Activated T-helper 2 cell treated with anti-CD3 and anti-CD28 coated beads, Interferon-gamma antibody, Interleukin-2, Interleukin-4, amounts not matched to agents 10 μg/mL and 5 μg/mL and 100 μg/mL, durations not matched to agents 14 hours and 24 hours and 36 hours (primary cell): ENCODE measurements at regions not wholly inside any gene's neighbourhood (a gene's known extent, or its start where the extent isn't known, plus 50 kb on each side); places are given as distances from the start of the nearest gene placed in this dataset.

Experiments used
- DNase-seq: peaks from one replicate; pipeline ENCODE4 v3.0.0; 2021; ENCODE audit warnings: low spot score
- H3K27ac Mint-ChIP-seq: one replicate; pipeline ENCODE4 v1.8.0; 2021; ENCODE audit warnings: mixed read lengths
- H3K27me3 Mint-ChIP-seq: one replicate; pipeline ENCODE4 v1.8.0; 2021; ENCODE audit warnings: low read depth, mixed read lengths
- H3K36me3 Mint-ChIP-seq: one replicate; pipeline ENCODE4 v1.8.0; 2021; ENCODE audit warnings: low read depth, mixed read lengths
- H3K4me1 Mint-ChIP-seq: one replicate; pipeline ENCODE4 v1.8.0; 2021; ENCODE audit warnings: low read depth, mixed read lengths
- H3K4me3 Mint-ChIP-seq: one replicate; pipeline ENCODE4 v1.8.0; 2021; ENCODE audit warnings: low read depth, mild to moderate bottlenecking, moderate library complexity, mixed read lengths
- H3K9me3 Mint-ChIP-seq: one replicate; pipeline ENCODE4 v1.8.0; 2021; ENCODE audit warnings: mixed read lengths
- intact Hi-C: fragments of 100-400 bp; cut with micrococcal nuclease; formaldehyde crosslinking; loops from one replicate; pipeline ENCODE4 v1.15.1; 2023

DNA sequence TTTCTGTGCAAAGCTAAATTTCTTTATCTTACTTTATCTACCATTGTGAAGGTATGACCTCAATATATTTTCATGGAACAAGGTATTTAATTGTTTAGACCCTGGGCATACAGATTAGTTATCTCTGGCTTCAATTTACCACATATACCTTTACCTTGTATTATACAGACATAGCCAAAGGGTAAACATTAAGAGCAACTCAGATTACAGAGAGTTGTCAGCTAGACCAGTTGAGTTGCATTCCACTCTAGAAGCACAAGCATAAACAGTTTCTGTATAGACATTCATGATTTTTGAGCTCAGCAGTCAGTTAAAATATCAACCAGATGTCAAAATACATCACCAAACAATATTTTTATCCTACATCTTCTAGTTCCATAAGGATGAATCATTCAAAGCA, 857.3 kb upstream of the ZWINT start:
- H3K4me3 Mint-ChIP-seq, result no peak overlapping the region
- no peaks in the 10 kb centered on the region for H3K27me3 Mint-ChIP-seq
- no peak overlapping the region for H3K27ac Mint-ChIP-seq
- intact Hi-C loops, result no loop called here
- H3K9me3 Mint-ChIP-seq, result peaks cover 15% of the 10 kb centered on the region
- no peak for DNase-seq
- H3K36me3 Mint-ChIP-seq, result no peaks in the 10 kb centered on the region
- H3K4me1 Mint-ChIP-seq, result no peaks in the 10 kb centered on the region

DNA sequence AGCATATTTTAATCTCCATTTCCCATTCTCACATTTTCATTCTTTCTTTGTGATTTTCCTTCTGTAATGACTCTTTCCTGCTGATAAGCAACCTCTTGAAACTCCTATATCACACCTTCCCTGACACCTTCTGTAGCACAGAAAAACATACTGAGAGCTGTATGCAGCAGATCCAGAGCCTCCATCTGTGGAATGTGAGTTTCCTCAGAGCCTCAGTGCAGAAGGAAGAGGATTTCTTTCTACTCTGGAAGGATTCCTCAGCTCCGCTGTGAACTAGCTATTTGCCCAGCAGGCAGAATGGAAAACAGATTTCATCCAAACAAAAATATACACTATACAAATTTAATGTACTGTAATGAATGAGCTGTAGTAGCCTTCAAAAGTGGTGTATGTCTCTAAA, 841.3 kb upstream of the ZWINT start:
- H3K27me3 Mint-ChIP-seq, result no peaks in the 10 kb centered on the region
- no peak overlapping the region for H3K27ac Mint-ChIP-seq
- no peak for DNase-seq
- H3K4me1 Mint-ChIP-seq, result no peaks in the 10 kb centered on the region
- H3K36me3 Mint-ChIP-seq, result no peaks in the 10 kb centered on the region
- H3K9me3 Mint-ChIP-seq, result peaks cover 16% of the 10 kb centered on the region
- intact Hi-C loops, result no loop called here
- H3K4me3 Mint-ChIP-seq, result no peak overlapping the region

GRCh38 chr10:57188846-57189245, 827.8 kb upstream of the ZWINT start:
- peaks cover 30% of the 10 kb centered on the region for H3K9me3 Mint-ChIP-seq
- no peaks in the 10 kb centered on the region for H3K27me3 Mint-ChIP-seq
- no peak overlapping the region for H3K4me3 Mint-ChIP-seq
- H3K4me1 Mint-ChIP-seq, result no peaks in the 10 kb centered on the region
- H3K36me3 Mint-ChIP-seq, result no peaks in the 10 kb centered on the region
- intact Hi-C loops, result no loop called here
- DNase-seq, result no peak
- no peak overlapping the region for H3K27ac Mint-ChIP-seq

GRCh38 chr10:57186201-57186600, 825.1 kb upstream of the ZWINT start:
- intact Hi-C loops, result no loop called here
- Mint-ChIP-seq H3K27ac (no peak overlapping the region), H3K36me3 (no peaks in the 10 kb centered on the region), H3K4me1 (no peaks in the 10 kb centered on the region), H3K27me3 (no peaks in the 10 kb centered on the region), H3K4me3 (no peak overlapping the region), H3K9me3 (peaks cover 23% of the 10 kb centered on the region)
- no peak for DNase-seq

- Mint-ChIP-seq H3K27me3 (no peaks in the 10 kb centered on the region), H3K27ac (no peak overlapping the region), H3K4me1 (no peaks in the 10 kb centered on the region), H3K36me3 (no peaks in the 10 kb centered on the region), H3K4me3 (no peak overlapping the region), H3K9me3 (peaks cover 30% of the 10 kb centered on the region)
- intact Hi-C loops, result no loop called here
- DNase-seq, result no peak
Measured at GRCh38 chr10:57169597-57169996, 808.5 kb upstream of the ZWINT start.

DNA sequence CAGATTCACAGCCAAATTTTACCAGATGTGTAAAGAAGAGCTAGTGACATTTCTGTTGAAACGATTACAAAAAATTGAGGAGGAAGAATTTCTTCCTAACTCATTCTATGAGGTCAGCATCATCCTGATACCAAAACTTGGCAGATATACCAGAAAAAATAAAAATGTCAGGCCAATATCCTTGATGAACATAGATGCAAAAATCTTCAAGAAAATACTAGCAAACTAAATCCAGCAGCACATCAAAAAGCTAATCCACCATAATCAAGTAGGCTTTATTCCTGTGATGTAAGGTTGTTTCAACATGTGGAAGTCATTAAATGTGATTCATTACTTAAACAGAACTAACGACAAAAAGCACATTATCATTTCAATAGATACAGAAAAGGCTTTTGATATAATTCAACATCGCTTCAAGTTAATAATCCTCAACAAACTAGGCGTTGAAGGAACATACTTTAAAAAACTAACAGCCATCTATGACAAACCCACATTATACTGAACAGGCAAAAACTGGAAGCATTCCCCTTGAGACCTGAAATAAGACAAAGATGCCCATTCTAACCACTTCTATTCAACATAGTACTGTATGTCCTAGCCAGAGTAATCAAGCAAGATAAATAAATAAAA, 807.7 kb upstream of the ZWINT start:
- no peak overlapping the region for H3K27ac Mint-ChIP-seq
- no peaks in the 10 kb centered on the region for H3K4me1 Mint-ChIP-seq
- DNase-seq, result no peak
- no peak overlapping the region for H3K4me3 Mint-ChIP-seq
- H3K36me3 Mint-ChIP-seq, result no peaks in the 10 kb centered on the region
- H3K9me3 Mint-ChIP-seq, result peaks cover 33% of the 10 kb centered on the region
- H3K27me3 Mint-ChIP-seq, result no peaks in the 10 kb centered on the region
- intact Hi-C loops, result no loop called here

DNA sequence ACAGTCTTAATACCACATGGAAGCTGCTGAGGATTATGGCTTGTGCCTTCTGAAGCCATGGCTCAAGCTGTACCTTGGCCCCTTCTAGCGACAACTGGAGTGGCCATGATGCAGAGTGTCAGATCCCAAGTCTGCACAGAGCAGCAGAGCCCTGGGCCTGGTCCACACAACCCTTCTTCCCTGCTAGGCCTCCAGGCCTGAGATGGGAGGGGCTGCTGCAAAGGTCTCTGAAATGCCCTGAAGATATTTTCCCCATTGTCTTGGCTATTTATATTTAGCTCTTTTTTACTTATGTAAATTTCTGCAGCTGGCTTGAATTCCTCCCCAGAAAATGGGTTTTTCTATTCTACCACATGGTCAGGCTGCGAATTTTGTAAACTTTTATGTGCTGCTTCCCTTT, 804.6 kb upstream of the ZWINT start:
- Mint-ChIP-seq H3K4me1 (no peaks in the 10 kb centered on the region), H3K4me3 (no peak overlapping the region), H3K9me3 (peaks cover 40% of the 10 kb centered on the region), H3K27ac (no peak overlapping the region), H3K27me3 (no peaks in the 10 kb centered on the region), H3K36me3 (no peaks in the 10 kb centered on the region)
- intact Hi-C loops, result no loop called here
- no peak for DNase-seq

- no peaks in the 10 kb centered on the region for H3K27me3 Mint-ChIP-seq
- peaks cover 34% of the 10 kb centered on the region for H3K9me3 Mint-ChIP-seq
- no peak for DNase-seq
- no peaks in the 10 kb centered on the region for H3K36me3 Mint-ChIP-seq
- H3K27ac Mint-ChIP-seq, result no peak overlapping the region
- no peak overlapping the region for H3K4me3 Mint-ChIP-seq
- intact Hi-C loops, result no loop called here
- no peaks in the 10 kb centered on the region for H3K4me1 Mint-ChIP-seq
Measured at GRCh38 chr10:57162231-57162630, 801.2 kb upstream of the ZWINT start.

DNA sequence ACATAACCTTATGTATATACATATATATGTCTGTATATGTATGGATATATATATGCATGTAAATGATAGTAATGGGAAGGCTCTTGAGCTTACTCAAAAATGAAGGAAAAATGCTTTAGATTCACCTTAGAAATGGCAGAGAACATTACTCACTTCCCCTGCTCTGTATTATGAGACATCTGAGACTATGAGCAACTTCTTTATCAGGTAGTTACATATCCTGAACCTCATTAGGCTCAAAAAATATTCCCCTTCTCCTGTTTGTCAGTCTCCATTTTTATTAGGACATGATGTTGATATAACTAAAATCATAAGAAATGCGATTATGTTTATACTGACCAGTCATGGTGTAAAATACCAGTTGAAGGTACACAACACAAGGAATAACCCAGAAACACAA, 800.1 kb upstream of the ZWINT start:
- Mint-ChIP-seq H3K9me3 (peaks cover 23% of the 10 kb centered on the region), H3K27me3 (no peaks in the 10 kb centered on the region), H3K36me3 (no peaks in the 10 kb centered on the region), H3K4me3 (no peak overlapping the region), H3K27ac (no peak overlapping the region), H3K4me1 (no peaks in the 10 kb centered on the region)
- intact Hi-C loops, result no loop called here
- DNase-seq, result no peak

- no peaks in the 10 kb centered on the region for H3K4me1 Mint-ChIP-seq
- H3K27ac Mint-ChIP-seq, result no peak overlapping the region
- H3K36me3 Mint-ChIP-seq, result no peaks in the 10 kb centered on the region
- intact Hi-C loops, result no loop called here
- no peak overlapping the region for H3K4me3 Mint-ChIP-seq
- peaks cover 47% of the 10 kb centered on the region for H3K9me3 Mint-ChIP-seq
- DNase-seq, result no peak
- no peaks in the 10 kb centered on the region for H3K27me3 Mint-ChIP-seq
Measured at GRCh38 chr10:57145548-57145947, 784.5 kb upstream of the ZWINT start.

- no peak overlapping the region for H3K4me3 Mint-ChIP-seq
- peaks cover 38% of the 10 kb centered on the region for H3K9me3 Mint-ChIP-seq
- H3K36me3 Mint-ChIP-seq, result no peaks in the 10 kb centered on the region
- no peak overlapping the region for H3K27ac Mint-ChIP-seq
- no peaks in the 10 kb centered on the region for H3K4me1 Mint-ChIP-seq
- DNase-seq, result no peak
- no peaks in the 10 kb centered on the region for H3K27me3 Mint-ChIP-seq
- intact Hi-C loops, result no loop called here
Measured at GRCh38 chr10:57142925-57143576, 782.0 kb upstream of the ZWINT start.

DNA sequence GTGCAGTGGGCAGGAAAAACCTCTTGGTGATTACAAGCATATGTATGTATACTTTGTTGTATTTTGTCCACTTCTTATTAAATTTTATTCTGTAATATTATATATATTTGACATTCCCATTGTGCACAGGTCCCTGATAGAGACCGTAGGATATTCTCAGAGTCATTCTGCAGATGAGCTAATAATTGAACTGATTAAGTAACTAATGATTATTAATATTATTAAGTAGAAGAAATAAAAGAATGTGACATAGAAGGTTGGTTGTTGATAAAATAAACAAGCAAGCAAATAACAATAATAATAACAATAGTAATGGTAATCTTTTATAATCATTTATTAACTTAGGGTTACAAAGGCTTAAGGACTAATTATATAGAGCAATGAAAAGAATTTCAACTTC, 780.6 kb upstream of the ZWINT start:
- H3K4me3 Mint-ChIP-seq, result no peak overlapping the region
- no peaks in the 10 kb centered on the region for H3K27me3 Mint-ChIP-seq
- no peaks in the 10 kb centered on the region for H3K4me1 Mint-ChIP-seq
- H3K36me3 Mint-ChIP-seq, result no peaks in the 10 kb centered on the region
- no peak for DNase-seq
- no peak overlapping the region for H3K27ac Mint-ChIP-seq
- intact Hi-C loops, result no loop called here
- peaks cover 30% of the 10 kb centered on the region for H3K9me3 Mint-ChIP-seq

DNA sequence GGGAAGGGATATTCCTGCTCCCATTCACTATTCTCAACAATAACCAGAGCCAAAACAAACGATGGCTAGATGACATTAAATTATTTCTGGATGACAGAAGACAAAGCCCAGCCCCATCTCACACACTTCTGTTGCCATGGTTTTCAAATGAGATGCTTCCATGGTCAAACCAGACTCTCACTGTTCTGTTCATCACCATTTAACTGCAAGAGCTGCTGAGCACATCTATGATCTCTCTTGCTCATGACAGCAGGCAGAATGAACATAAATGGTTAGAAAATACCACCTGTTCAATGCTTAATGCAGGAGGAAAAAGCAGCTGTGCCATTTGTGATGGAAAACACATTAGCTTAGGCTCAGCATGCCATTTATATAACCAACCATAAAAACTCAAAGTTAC, 758.6 kb upstream of the ZWINT start:
- intact Hi-C loops, result no loop called here
- no peak for DNase-seq
- no peaks in the 10 kb centered on the region for H3K27me3 Mint-ChIP-seq
- H3K9me3 Mint-ChIP-seq, result peaks cover 14% of the 10 kb centered on the region
- no peak overlapping the region for H3K27ac Mint-ChIP-seq
- H3K4me3 Mint-ChIP-seq, result no peak overlapping the region
- H3K36me3 Mint-ChIP-seq, result no peaks in the 10 kb centered on the region
- H3K4me1 Mint-ChIP-seq, result no peaks in the 10 kb centered on the region

DNA sequence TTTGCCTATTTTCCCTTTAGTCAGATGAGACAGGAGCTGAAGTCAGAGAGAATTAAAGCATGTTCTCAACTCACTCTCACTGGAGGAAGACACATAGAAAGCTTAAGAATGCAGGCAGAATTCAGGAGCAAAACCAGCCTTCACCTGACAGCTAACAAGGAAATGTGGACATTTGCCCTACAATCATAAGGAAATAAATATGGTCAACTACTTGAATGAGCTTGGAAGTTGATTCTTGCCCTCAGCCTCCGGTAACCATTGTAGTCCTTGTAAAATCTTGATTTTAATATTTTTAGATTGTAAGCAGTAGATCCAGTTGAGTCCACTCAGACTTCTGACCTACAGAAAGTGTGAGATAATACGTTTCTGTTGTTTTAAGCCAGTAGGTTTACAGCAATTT, 752.5 kb upstream of the ZWINT start:
- intact Hi-C loops, result no loop called here
- DNase-seq, result no peak
- H3K9me3 Mint-ChIP-seq, result peaks cover 14% of the 10 kb centered on the region
- no peak overlapping the region for H3K4me3 Mint-ChIP-seq
- no peaks in the 10 kb centered on the region for H3K4me1 Mint-ChIP-seq
- no peak overlapping the region for H3K27ac Mint-ChIP-seq
- H3K36me3 Mint-ChIP-seq, result no peaks in the 10 kb centered on the region
- no peaks in the 10 kb centered on the region for H3K27me3 Mint-ChIP-seq
